ENCODE measurements at regions not wholly inside any gene's neighbourhood (a gene's known extent, or its start where the extent isn't known, plus 50 kb on each side); places are given as distances from the start of the nearest gene placed in this dataset.

GRCh38 chr12:128116537-128116936, 150.4 kb upstream of the TMEM132C start:
- no peak for DNase-seq (ENCODE audit: low spot score in 2 of 2)
- no peak for FAIRE-seq

DNA sequence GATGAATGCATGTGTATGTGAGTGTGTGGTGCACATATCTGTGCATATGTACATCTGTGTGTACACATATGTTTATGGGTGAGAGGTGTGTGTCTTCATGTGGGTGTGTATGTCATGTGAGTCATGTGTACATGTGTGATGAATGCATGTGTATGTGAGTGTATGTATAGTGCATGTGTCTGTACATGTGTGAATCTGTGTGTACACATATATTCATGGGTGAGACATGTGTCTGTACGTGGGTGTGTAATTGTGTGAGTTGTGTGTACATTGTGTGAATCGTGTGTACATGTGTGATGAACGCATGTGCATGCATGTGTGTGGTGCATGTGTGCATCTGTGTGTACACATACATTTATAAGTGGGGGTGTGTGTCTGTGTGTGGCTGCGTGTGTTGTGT, 146.9 kb upstream of the TMEM132C start:
- no peak for DNase-seq (ENCODE audit: low spot score in 2 of 2)
- FAIRE-seq, result no peak

DNA sequence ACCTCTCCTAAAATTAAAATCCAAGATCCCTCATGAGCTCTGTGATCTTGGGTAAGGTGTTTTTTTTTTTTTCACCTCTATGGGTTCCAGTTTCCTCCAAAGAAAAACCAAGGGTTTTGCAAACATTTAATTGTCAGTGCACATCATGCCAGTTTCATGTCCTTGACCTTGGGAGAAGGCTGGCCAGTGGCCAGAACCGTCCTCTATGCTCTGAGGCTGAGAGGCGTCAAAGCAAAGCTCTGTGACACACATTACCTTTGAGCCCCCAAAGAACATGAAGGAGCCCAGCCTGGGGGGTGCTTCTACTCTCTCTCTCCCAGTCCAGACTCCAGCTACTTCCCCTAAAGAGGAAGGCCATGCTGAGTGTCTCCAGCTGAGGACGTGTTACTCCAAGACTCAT, 145.5 kb upstream of the TMEM132C start:
- FAIRE-seq, result no peak

DNA sequence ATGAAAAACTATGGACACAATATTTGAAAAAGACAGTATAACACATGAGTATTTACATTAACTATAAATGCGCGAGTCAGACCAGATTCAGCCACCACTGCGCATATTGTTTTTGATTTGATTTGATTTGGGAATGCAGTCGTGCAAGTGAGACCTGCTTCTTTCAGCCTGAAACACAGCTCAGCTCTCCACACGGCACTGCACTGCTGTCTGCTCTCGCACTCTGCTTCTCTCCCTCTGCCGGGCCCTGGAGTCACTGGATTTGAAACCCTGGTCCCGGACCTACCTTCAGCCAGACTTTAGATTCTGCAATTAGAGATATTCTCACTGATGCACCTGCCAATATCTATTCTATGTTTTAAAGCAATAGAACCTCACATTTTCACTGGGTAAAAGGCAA, 143.9 kb upstream of the TMEM132C start:
- no peak for FAIRE-seq
- DNase-seq (ENCODE audit: low spot score in 2 of 2), result no peak

More for the DNA sequence above, 145.5 kb upstream of the TMEM132C start:
- no peak for DNase-seq (ENCODE audit: low spot score in 2 of 2)

GRCh38 chr12:128131955-128132354, 135.0 kb upstream of the TMEM132C start:
- DNase-seq (ENCODE audit: low spot score in 2 of 2) (no peak), FAIRE-seq (no peak)

- DNase-seq (ENCODE audit: low spot score in 2 of 2), result no peak
- no peak for FAIRE-seq
These were observed 133.5 kb upstream of the TMEM132C start for GRCh38 chr12:128133321-128134073.

DNA sequence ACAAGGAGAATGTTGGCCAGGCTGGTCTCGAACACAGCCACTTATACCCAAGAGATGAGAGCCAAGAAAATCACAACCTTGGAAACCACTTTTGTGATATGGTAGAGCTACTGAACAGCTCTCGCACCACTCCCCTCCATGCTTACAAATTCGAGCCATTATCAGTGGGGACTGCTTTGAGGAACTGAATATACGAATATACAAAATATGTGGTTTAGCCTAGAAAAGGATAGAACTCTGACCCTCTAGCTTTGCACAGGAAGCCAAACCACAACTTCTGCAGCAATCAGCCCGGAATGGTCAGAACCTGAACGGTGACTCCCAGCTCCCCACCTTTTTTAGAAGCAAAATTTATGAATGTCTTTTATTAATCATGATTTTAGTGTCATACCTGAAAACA, 129.8 kb upstream of the TMEM132C start:
- no peak for DNase-seq (ENCODE audit: low spot score in 2 of 2)
- FAIRE-seq, result no peak

DNA sequence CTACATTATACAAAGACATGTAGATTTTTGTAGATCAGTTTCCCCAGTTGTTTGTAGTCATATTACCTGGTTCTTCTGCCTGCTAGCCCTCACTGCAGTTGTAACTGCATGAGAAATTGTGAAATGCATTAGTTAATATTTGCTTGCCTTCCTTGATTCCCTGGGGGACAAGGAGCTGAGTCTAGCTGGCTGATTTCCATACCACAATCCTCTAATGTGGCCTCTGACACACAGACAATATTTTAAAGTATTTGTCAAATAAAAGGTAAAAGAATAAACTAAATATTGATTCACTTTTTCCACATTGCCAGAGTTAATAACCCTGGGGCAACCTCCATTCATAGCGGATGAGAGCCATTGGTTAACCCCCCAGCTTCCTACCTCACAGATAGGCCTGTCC, 128.8 kb upstream of the TMEM132C start:
- FAIRE-seq, result no peak

DNA sequence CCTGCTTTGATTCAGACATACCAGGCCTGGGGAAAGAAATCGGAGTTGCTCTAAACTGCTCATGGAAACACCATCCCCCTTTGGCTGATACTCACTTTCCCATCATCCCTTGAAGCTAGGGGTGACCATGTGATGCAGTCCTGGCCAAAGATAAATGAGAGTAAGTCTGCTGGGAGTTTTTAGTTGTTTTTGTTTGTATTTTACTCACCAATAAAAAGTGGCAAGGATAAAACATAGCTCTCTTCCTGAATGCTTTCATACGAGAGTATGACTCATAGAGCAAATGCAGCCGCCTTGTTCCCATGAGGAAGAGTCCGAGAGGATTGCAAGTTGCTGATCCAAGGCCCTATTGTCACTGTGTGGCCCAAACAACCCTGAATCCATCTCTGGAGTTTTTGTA, 126.4 kb upstream of the TMEM132C start:
- DNase-seq (ENCODE audit: low spot score in 2 of 2), result no peak
- no peak for FAIRE-seq

More for the DNA sequence above, 128.8 kb upstream of the TMEM132C start:
- DNase-seq (ENCODE audit: low spot score in 2 of 2), result no peak

DNA sequence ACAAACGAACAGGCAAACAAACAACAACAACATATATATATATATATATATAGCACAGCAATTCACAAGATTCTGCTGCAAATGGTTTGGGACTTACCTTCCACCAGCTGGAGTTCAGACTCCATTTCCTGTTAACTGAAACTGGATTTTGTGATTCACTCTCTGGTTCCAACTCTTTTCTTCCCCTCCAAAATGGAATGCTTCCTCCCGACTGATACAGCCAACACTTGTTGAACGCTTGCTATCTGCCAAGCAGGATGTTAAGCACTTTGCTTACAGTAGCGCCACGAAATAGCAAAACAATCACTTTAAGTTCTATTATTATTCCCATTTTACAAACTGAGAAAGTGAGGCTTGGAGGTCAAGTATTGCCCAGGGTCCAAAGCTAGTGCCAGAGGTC, 116.0 kb upstream of the TMEM132C start:
- FAIRE-seq, result no peak
- DNase-seq (ENCODE audit: low spot score in 2 of 2), result no peak

DNA sequence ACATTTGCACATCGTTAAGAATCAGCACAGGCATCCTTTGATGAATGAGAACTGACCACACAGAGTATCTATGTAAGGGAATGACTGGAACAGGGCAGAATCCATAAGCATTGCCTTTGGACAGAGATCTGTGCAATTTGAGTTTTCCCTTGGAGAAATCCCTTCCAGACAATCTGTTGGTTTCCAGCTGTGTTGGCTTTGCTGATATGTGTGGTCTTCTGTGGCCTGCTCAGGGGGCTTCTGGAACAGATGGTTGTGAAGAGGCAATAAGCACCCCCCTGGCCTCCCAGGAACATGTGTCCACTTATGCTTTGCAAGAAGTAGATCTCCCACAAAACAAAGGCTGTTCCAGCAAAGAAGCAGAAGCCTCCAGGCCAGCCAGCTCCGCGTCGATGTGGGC, 111.4 kb upstream of the TMEM132C start:
- DNase-seq (ENCODE audit: low spot score in 2 of 2) (no peak), FAIRE-seq (no peak)

DNA sequence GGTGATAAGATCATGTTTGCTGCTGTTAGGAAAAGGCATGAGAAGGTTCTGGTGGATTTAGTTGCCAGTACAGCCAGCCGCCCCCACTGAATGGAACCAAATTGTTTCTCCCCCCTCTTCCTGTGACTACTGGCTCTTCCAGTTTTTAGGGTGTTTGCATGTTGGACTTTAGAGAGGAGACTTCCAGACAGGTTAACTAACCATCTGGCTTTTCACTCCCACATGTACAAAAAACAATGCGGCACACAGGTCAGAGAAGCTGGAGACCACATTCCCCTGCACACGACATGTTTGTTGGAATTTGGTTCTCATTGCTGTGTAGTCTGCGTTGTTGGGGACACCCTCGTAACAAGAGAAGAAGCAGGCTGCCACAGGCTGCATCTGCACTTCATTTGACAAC, 103.9 kb upstream of the TMEM132C start:
- FAIRE-seq (no peak), DNase-seq (ENCODE audit: low spot score in 2 of 2) (no peak)

DNA sequence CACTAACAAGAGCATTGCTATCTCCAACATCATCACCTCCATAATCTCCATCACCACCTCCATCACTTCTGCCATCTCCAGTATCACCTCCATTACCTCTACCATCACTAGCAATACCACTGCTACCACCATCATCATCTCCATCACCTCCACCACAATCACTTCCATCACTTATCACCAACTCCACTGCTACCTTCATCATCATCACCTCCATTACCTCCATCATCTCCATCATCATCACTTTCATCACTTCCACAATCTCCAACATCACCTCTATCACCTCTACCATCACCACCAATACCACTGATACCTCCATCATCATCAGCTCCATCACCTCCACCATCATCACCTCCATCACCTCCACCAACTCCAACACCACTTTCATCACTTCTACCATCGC, 102.4 kb upstream of the TMEM132C start:
- DNase-seq (ENCODE audit: low spot score in 2 of 2), result no peak
- no peak for FAIRE-seq

DNA sequence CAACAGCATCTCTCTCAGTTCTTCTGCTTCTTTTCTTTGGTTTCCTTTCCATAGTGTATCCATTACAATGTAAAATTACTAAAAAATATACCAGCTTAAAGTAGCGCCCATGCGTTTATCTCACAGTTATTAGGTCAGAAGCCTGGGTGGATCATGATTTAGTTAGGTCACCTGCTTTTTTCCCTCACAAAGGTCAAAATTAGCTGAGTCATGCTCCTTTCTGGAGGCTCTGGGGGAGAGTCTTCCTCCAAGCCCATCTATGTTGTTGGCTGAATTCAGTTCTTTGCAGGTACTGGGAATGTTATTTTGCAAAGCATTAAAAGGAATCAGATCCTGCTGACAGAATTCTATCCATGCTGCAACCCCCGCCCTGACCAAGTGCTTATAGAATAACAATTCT, 101.6 kb upstream of the TMEM132C start:
- DNase-seq (ENCODE audit: low spot score in 2 of 2), result no peak
- FAIRE-seq, result no peak

DNA sequence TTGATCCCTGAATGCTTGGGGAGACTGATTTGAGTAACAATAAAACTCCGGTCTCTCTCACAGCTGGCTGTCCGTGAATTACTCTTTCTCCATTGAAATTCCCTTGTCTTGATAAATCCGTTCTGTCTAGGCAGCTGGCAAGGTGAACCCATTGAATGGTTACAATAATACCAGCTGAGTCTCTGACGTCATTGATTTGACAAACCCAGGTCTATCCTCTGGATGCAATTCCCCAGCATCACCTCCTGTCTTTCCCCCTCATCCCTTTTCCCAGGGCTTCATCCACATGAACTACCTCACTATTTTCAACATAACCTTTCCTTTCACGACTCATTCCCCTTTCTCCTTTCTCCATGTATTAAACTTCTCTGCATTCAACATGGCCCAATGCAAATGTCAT, 98.7 kb upstream of the TMEM132C start:
- no peak for DNase-seq (ENCODE audit: low spot score in 2 of 2)
- FAIRE-seq, result no peak

- FAIRE-seq, result no peak
- DNase-seq (ENCODE audit: low spot score in 2 of 2), result no peak
These were observed 96.8 kb upstream of the TMEM132C start for GRCh38 chr12:128170181-128170580.

DNA sequence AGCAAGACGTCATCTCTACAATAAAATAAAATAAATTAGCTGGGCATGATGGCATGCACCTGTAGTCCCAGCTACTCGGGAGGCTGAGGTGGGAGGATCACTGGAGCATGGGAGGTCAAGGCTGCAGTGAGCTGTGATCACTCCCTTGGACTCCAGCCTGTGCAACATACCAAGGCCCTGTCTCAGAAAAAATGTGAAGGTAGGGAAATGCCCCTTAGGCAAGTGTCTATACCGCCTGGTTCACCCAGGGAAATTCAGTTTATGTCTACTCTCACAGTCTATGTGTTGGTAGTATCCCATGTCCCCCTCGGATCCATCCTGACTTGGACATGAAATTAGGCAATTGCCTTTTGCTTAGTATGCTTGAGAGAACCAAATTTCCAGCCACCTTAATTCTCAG, 88.4 kb upstream of the TMEM132C start:
- no peak for DNase-seq (ENCODE audit: low spot score in 2 of 2)
- FAIRE-seq, result no peak

- FAIRE-seq (no peak), DNase-seq (ENCODE audit: low spot score in 2 of 2) (no peak)
These were observed 88.0 kb upstream of the TMEM132C start for GRCh38 chr12:128178966-128179365.

DNA sequence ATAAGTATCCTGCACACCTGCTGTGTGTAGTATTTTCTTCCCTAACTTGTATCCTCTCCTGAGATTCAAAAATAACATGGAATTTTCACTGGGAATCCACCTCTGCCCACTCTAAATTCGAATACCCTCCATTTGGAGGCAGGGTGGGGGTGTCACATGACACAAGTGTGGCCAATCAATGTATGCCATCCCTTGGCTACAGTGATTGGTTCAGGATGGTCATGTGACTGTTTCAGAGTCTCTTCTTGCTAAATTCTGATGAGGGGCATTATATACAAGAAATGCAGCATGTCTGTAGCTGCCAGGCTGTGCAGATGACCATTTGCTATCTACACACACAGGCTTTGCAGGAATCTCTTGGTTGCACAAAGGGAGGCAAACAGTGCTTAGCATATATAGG, 86.8 kb upstream of the TMEM132C start:
- DNase-seq (ENCODE audit: low spot score in 2 of 2), result no peak
- FAIRE-seq, result no peak

DNA sequence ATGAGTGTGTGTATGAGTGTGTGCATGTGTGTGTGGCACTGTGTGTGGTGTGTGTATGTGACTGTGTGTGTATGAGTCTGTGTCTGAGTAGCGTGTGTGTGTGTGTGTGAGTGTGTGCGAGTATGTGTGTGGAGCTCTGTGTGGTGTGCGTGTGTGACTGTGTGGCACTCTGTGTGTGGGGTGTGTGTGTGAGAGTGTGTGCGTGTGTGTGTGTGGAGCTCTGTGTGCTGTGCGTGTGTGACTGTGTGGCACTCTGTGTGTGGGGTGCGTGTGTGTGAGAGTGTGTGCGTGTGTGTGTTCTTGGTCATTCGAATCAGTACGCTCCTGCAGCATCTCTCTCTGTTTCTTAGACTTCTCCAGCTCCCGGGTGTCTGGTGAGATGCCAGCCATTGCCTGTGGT, 76.9 kb upstream of the TMEM132C start:
- no peak for DNase-seq (ENCODE audit: low spot score in 2 of 2)
- no peak for FAIRE-seq

GRCh38 chr12:128190614-128191013, 76.4 kb upstream of the TMEM132C start:
- no peak for FAIRE-seq
- peak in 1 of 2 donors; percentile 38 for DNase-seq (ENCODE audit: low spot score in 2 of 2)

DNA sequence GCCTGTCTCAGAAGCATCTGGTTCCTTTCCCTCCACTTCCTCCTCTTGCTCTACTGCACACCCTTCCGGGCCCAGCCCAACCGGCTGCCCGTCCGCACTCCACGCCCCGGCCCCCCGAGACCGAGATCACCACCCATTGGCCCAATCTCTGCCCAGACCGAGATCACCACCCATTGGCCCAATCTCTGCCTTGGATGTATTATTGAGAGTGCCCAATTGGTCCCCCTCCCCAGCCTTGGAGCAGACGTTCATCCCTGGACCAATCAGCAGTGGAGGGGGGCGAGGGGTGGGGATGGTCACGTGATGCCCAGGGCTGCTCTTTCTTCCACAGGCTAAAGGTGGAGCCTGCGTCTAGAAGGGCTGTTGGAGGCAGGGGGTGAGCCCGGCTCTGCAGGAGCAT, 75.6 kb upstream of the TMEM132C start:
- no peak for FAIRE-seq
- no peak for DNase-seq (ENCODE audit: low spot score in 2 of 2)

GRCh38 chr12:128204711-128205110, 62.3 kb upstream of the TMEM132C start:
- no peak for FAIRE-seq
- DNase-seq (ENCODE audit: low spot score in 2 of 2), result no peak

All from frontal cortex (tissue), 3 donors.